ENCODE measurements at regions not wholly inside any gene's neighbourhood (a gene's known extent, or its start where the extent isn't known, plus 50 kb on each side); places are given as distances from the start of the nearest gene placed in this dataset.
"Not testable (repeated sequence)": the region's sequence is repeated elsewhere in the genome, so short reads cannot be mapped to it uniquely, and the experiment has no call there.

GRCh38 chr2:128613876-128614275 is 295.2 kb upstream of the HS6ST1 start:
- DNase-seq (ENCODE audit: low read depth), result no peak

GRCh38 chr2:128614907-128615306 is 296.2 kb upstream of the HS6ST1 start:
- not testable (repeated sequence) for DNase-seq (ENCODE audit: low read depth)

GRCh38 chr2:128615571-128615970 is 296.9 kb upstream of the HS6ST1 start:
- DNase-seq (ENCODE audit: low read depth), result no peak

- DNase-seq (ENCODE audit: low read depth), result no peak
Measured at GRCh38 chr2:128617029-128617590, 298.4 kb upstream of the HS6ST1 start.

- DNase-seq (ENCODE audit: low read depth), result no peak
Measured at GRCh38 chr2:128617661-128618060, 299.0 kb upstream of the HS6ST1 start.

GRCh38 chr2:128618642-128619041 is 300.0 kb upstream of the HS6ST1 start:
- no peak for DNase-seq (ENCODE audit: low read depth)

- no peak for DNase-seq (ENCODE audit: low read depth)
Measured at GRCh38 chr2:128619471-128620325, 301.0 kb upstream of the HS6ST1 start.

GRCh38 chr2:128621074-128621473 is 302.4 kb upstream of the HS6ST1 start:
- no peak for DNase-seq (ENCODE audit: low read depth)

- no peak for DNase-seq (ENCODE audit: low read depth)
Measured at GRCh38 chr2:128622371-128622770, 303.7 kb upstream of the HS6ST1 start.

GRCh38 chr2:128622955-128623620 is 304.4 kb upstream of the HS6ST1 start:
- no peak for DNase-seq (ENCODE audit: low read depth)

GRCh38 chr2:128623776-128624761 is 305.4 kb upstream of the HS6ST1 start:
- DNase-seq (ENCODE audit: low read depth), result no peak

GRCh38 chr2:128624956-128625355 is 306.3 kb upstream of the HS6ST1 start:
- DNase-seq (ENCODE audit: low read depth), result no peak

GRCh38 chr2:128625421-128625820 is 306.8 kb upstream of the HS6ST1 start:
- DNase-seq (ENCODE audit: low read depth), result no peak

- DNase-seq (ENCODE audit: low read depth), result no peak
Measured at GRCh38 chr2:128625963-128626759, 307.5 kb upstream of the HS6ST1 start.

- no peak for DNase-seq (ENCODE audit: low read depth)
Measured at GRCh38 chr2:128626760-128627511, 308.3 kb upstream of the HS6ST1 start.

- no peak for DNase-seq (ENCODE audit: low read depth)
Measured at GRCh38 chr2:128628206-128628605, 309.5 kb upstream of the HS6ST1 start.

GRCh38 chr2:128628996-128629395 is 310.3 kb upstream of the HS6ST1 start:
- DNase-seq (ENCODE audit: low read depth), result no peak

- no peak for DNase-seq (ENCODE audit: low read depth)
Measured at GRCh38 chr2:128630974-128631697, 312.5 kb upstream of the HS6ST1 start.

- no peak for DNase-seq (ENCODE audit: low read depth)
Measured at GRCh38 chr2:128631698-128632500, 313.2 kb upstream of the HS6ST1 start.
